LoVo (cell line): ENCODE measurements at regions not wholly inside any gene's neighbourhood (a gene's known extent, or its start where the extent isn't known, plus 50 kb on each side); places are given as distances from the start of the nearest gene placed in this dataset.
A peak's percentile ranks its signal among the peaks of the same experiment; 100 is the strongest.
"Not testable (repeated sequence)": the region's sequence is repeated elsewhere in the genome, so short reads cannot be mapped to it uniquely, and the experiment has no call there.

Source experiments
- DNase-seq: peaks from one replicate; pipeline ENCODE4 v3.0.0-alpha.2; 2016; ENCODE audit warnings: low spot score

DNA sequence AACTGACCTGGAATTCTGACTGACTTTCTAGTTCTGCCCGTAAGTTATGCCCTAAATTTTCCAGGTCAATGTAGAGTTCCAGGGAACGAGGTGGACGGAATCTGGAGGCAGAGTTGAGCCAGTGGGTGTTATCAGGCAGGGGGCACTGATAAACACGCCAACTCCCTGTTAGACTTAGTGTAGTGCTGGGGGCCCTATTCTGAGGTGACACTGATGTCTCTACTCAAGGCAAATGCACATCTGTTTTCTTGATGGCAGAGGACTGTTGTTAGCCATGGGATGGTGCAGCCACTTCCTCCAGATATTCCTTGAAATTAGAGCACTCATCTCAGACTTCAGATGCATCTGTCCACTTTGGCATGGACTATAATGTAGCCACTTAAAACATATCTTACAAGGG is 83.5 kb downstream of the C9orf152 start:
- DNase-seq: no peak

DNA sequence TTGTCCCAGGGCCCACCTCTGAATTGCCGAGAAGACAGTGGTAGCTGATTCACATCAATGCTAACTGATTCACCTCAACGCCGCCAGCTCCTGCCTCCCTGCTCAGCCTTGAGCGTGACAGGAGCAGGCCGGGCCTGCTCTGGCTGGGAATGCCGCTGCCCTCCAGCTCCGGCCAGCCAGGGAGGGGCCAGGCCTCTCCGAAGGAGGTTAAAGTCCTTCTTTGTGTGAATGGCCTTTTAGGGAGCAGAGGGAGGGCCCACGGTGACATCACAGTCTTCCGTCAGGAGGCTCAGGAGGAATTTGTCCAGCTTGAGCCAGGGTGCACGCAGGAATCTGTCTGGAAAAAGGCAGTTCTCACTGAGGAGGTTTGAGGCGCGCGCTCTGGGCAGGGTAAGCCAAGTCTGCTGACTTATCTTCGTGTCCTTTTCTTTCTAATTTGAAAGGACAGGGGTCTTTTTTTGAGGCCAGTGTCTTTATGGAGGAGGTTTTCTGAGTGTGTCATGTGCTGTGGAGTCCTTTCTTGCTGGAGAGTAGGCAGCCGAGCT is 82.7 kb downstream of the C9orf152 start:
- DNase-seq: peak; percentile 86

DNA sequence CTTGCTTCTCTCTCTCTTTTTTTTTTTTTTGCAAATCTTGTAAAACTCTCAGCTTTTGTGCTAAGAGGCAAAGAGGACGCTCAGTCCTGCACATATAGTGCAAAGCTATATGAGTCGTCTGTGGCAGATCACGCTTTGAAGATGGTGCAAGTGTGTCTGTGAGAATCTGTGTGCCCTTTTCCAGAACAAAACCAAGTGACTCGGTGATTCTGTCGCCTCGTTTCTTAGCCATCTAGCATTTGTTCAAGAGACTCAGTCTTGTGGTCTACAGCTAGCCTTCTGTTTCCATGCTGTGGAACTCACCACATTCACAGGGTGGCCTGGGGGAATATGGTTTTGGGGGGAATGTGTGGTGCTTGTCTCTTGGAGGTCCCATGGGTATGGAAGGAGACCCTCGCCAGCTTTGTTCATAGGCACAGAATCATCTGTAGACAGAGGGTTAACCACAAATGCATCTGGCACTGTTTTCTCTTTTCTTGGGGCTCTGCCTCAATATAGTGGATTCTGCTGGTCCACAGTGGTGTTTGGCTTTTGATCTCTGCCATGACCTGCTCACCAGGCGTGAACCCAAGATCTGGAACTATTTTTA is 82.1 kb downstream of the C9orf152 start:
- no peak for DNase-seq

DNA sequence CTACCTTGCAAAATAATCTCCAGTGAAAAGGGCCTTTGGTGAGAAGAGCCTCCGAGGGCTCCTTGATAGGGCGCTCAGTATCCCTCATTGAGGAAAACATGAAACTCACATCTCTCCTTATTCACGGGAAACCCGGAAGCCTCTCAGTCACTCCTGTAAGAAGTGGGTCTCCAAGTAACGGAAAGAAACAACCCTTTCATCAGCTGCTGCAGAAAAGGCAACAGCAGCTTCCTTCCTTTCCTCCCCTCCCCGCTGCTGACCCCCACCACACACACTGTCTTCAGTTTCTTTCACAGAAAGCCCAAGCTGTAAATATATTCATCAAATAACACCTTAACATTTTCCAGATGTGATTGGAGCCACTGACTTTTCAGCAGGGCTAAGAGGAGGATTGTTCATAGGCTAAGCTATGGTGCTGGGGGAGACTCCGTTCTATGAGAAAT is 81.4 kb downstream of the C9orf152 start:
- DNase-seq: no peak

DNA sequence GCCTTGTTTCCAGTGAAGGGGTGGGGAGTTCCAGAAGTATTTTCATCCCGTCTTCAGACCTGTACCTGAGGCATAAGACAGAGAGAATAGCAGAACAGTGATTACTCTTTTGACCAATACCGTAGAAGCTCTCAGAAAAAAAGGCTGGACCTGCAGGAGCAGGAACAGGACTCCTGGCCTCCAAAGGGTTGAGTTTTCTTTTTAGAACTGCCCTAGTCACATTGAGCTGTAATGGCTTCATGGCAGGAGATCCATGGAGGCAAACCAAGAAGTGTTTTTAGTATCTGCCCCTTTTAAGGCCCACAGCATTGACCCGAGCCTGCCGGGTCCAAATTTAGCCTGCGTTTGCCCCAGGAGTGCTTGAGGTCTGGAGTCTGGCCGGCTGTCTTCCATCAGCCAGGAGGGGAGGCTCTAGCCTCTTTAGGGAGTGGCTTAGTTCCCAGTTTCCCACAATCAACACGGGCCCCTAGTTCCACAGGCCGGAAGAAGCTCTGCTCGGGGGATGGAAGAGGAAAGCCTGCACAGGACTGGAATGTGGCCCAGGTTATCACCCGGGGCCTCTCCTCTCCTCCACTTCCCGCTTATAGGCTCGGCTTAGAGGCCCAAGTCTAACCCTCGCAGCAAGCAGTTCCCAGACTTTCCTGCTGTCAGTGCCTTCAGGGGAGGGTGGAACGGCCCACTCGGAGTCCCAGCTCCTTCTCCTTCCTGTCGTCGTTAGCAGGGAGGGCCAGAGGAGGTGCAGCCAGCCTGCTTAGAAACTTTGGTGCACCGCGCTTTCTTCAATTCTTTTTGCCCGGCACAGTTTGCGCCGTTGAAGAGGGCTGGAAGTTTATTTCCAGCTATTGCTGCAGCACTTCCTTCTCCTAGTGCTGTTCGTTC is 80.7 kb downstream of the C9orf152 start:
- no peak for DNase-seq

DNA sequence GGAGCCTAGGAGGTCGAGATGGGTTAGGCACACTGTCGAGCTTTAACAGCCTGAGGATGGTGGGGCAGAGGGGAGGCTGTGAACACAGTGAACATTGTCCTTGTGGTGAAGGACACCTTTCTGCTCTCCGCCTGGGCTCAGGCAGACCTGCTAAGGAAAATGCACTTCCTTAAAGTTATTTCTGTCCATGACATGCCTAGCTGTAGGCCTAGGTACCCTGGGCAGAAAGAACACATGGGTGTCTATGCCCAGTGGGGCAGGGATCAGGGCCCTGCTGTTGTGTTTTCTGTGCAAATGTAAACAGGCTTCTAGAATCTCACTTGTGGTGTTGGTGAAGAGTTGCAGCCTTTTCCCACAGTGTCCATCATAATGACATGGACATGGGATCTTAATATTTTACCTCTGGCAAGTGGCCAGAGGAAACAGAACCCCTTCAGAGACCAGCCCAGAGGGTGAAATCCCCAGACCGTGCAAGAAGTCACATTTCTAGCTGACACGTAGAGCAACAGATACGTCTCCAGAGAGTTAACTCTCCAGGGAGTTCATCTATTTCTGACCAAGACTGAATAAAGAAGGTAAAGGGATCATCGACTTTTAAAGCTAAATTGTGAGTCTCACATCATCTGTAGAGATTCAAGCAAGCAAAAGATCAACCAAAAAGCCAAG is 79.2 kb downstream of the C9orf152 start:
- DNase-seq: no peak

DNA sequence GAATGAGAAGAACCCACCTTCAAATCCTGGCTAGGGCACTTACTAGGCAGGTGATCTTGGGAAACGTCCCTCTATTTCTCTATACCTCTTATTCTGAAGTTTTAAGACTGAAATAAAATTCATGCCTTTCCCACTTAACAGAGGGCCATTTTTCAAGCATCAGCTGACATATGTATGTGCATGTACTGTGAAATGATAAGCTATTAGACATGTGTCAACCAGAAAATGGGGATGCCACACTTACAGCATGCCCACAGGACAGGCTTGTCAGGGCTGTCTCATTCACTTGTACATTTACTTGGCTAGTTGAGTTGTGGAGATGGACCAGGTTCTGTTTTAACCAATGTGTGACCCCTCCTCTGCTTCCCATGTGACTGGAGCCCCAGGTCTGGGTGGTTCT is 78.5 kb downstream of the C9orf152 start:
- no peak for DNase-seq

DNA sequence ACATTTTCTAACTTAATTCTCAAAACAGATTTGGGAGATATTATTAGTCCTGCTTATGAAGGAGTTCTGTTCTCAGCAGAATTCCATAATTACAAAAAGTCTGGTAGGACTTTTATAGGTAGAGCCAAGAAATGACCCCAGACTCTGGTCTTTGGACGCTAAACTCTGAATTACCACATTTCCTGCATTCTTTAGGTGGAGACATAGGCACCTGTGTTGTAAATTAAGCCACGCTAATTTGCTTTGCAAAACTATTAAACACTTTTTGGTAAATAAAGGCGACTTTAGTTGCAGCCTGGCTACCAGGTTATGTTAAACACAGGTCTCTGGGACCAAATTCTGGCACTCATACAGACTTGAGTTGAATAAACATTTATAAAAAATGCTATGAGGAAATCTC is 77.7 kb downstream of the C9orf152 start:
- DNase-seq: no peak

DNA sequence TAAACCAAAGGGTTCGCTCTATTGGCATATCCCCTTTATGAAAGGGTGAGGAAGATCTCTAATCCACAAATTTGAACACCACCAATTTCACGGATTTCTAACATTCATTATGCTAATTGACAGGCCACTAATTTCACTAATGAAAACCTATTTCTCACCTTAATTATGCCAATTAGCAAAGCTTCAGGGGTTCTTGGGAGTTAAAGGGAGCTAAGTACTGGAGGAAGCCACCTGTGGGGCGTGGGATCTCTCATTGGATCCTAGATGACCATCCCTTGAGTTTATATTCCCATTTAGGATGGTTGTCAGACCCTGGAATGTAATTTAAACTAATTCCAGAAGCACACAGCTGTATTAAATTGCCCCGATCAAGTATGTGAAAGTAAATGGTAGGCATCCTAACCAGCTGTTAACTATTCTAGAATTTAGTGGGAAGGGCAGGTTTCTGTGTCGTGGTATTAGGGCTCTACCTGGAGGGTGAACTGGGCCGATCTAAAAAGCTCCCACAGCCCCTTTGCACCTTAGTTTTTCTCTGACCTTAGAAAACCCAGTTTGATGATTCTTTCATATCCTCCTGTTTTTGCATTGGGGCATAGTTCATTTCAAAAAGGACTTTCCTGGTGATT is 77.1 kb downstream of the C9orf152 start:
- DNase-seq: no peak

DNA sequence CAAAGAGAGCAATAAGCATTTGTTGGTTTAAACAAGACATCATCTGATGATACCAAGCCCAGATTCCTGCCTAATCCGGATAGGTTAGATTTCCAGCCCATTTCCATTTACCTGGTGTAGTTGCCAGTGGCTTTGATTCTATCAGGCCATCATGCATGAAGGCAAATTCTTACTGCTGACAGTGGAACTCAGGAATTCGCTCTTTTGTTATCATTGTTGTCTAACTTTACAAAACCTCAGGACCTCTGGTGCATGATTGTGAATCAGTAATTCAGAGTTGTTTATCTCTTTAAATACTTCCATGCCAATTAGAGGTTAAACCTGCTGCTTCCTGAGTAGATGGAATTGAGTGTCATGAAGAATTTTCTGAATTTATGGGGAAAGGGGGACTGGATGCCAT is 76.5 kb downstream of the C9orf152 start:
- no peak for DNase-seq

DNA sequence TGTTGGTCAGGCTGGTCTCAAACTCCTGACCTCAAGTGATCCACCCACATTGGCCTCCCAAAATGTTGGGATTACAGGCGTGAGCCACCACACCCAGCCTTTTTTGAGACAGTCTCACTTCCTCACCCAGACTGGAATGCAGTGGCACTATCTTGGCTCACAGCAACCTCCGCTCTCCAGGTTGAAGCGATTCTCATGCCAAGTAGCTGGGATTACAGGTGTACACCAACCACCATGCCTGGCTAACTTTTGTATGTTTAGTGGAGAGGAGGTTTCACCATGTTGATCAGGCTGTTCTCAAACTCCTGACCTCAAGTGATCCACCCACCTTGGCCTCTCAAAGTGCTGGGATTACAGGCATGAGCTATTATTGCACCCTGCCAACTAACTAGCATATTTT is 75.4 kb downstream of the C9orf152 start:
- DNase-seq: not testable (repeated sequence)

DNA sequence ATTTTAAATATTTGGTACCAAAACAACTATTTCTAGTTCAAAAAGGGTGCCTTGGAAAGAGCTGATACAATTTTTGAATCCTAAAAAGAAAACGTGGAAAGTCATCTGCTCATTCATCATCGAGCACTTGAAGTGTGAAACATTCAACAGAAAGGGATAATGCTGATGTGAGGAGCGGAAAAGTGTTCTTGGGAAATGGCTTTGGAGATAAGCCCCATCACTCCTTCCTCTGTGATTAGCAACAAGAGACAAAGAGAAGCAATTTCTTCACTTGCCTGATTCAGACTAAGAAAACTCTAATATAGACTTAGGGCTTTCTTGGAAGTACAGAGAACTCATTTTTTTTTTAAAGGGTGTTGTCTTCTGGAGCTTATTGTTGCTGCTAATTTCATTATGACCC is 74.9 kb downstream of the C9orf152 start:
- no peak for DNase-seq

DNA sequence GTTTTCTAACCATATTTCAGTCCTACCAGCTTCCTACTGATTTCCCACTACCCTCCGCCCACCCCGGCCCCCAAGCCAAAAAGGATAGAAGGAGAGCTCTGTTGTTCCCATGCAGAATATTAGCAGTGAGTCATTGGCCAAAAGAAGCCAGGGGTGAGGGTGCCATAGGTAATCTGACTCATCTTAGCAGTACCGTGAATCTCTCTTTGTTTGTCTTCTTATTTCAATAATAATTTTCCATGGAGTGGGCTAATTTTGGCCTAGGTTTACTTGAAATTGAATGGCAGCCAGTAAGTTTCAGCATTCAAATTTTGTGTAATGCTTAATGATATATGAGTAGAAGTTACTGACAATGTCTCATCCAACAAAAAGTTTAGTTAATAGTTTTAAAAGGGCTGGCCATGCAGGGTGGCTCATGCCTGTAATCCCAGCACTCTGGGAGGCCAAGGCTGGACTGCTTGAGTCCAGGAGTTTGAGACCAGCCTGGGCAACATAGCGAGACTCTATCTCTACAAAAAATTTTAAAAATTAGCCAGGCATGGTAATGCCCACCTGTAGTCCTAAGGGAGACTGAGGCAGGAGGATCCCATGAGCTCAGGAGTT is 74.2 kb downstream of the C9orf152 start:
- no peak for DNase-seq

DNA sequence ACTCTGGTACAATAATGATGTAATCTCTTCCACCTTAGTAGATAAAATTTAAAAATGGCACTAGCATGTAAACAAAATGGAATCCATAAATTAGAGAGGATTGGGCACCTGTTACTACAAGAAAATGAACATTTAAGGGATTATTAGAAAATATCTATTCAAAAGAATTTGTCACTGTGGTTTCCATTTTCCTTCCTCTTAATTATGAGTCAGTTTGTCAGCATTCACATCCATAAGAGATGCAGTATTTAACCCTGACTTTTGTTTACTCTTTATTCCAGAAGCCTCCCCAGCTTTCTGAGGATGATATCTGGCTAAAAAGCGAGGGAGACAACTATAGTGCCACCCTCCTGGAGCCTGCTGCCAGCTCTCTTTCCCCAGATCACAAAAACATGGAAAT is 72.1 kb downstream of the C9orf152 start:
- no peak for DNase-seq

DNA sequence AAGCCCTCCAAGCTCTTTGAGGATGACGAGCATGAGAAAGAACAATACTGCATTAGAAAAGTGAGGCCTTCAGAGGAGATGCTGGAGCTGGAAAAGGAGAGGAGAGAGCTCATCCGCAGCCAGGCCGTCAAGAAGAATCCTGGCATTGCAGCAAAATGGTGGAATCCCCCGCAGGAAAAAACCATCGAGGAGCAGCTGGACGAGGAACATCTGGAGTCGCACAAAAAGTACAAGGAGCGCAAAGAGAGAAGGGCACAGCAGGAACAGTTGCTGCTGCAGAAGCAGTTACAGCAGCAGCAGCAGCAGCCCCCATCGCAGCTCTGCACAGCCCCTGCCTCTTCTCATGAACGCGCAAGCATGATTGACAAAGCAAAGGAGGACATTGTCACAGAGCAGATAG is 71.2 kb downstream of the C9orf152 start:
- no peak for DNase-seq

DNA sequence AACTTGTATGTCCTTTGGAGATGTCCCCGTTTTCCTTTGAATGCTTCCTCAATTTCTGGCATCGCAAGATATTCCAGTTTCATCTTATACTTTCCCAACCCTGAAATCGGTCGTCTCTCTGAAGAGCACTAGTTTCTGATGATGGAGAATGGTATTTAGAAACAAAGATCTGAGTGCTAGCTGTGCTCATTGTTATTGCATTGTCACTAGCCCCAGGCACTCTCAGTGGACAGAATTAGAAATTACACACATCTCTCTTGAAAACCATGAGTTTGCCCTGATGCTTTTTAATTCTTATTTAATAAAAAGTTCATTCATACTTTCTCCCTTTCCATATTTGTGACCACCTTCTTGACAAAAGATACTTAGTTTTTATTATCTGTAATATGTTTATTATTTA is 67.7 kb downstream of the C9orf152 start:
- no peak for DNase-seq

DNA sequence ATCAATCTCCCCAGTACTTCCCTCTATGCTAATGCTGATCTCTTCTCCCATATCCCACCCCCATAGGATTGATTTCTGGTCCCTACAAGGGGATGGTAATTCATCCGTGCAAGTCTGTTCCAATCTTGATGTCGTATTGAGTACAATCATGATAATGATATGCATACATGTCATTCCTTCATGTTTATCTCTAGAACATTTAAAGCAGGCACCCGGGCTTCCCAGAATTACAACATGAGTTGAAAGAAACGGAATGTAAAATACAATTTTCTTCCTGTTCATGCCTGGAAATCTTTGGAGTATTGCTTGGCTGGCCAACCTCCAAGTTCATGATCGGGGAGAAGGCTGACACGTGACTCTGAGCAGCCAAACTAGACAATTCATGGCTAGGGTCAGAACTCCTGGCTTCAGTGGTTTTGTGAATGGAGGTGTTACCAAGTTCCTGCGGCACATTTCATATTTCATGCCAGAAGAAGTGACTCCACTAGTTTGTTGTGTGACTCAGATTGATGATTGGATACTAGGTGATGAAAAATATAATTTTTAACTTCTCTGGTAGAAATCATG is 66.6 kb downstream of the C9orf152 start:
- DNase-seq: no peak

DNA sequence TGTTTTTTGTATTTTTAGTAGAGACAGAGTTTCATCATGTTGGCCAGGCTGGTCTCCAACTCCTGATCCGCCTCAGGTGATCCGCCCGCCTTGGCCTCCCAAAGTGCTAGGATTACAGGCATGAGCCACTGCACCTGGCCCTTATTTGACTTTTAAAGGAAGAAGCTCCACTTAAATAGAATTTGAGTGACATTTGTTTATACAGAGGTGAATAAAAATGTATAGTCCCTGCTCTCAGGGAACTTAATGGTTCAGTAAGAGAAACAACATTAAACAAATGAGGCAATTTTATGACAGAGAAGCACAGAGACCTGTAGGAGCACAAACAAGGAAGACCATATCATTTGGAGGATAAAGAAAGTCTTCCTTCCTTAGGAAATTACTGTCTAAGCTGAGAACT is 65.7 kb downstream of the C9orf152 start:
- no peak for DNase-seq

DNA sequence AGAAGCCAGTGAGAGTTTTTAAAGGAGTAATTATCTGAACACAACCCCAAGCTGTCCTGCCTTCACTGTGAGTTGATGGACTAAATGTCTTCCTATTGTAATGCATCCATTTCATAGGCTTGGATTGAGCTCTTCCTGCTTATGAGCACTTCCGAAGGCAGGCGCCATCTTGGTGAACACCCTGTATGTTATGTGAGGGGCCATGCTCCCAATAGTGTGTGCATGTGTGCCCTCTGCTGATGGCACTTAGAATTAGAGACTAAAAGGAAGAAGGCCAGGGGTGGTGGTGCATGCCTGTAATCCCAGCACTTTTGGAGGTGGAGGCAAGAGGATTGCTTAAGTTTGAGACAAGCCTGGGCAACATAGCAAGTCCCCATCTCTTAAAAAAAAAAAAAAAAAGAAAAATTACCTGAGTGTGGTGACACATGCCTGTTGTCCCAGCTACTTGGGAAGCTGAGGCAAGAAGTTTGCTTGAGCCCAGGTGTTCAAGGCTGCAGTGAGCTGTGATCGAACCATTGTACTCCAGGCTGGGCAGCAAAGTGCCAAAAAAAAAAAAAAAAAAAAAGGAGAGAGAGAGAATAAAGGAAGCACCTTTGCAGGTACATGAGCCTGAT is 65.0 kb downstream of the C9orf152 start:
- DNase-seq: no peak

DNA sequence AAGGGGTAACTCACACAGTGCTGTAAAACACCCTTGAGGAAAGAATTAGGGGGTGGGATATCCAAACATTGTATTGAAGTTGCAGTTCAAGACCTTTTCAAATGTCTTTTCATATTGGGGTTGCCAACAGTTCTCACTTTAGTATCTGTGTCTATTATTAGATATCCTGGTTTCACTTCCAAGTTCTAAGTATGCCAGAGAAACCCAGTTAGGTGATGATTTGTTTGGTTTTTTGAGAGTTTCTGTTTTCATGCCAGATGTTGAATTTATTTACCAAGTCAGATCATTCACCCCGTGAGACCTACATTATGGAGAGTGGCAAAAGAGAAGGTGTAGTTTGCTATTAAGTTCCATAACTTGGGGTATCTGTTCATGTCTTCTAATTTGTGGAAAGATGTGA is 64.5 kb downstream of the C9orf152 start:
- no peak for DNase-seq

DNA sequence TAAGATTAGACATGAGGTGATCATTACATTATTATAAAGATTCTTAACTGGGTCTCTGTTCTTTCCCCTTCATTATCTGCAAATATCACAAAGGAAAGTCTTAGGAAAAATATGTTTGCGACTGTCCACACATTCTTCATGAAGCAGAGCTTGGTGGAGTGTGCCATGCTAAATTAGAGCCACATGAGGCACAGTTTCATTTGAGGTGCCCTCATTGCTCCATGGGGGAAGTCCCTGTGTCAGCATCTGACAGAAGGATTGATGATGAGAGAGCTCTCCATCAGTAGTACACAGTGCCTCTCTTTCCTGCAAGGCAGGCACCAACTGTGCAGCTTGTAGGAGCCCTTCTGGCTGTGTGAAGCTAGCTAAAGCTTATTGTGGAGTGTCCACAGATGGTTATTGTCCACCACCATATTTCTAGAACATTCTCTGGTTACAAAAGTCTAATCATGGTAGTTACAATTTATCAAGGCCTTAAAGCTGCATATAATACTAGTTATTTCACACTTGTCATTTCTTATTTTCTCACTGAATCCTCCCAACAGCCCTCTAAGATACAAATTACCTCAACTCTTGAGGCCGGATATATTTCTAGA is 63.9 kb downstream of the C9orf152 start:
- no peak for DNase-seq
